HL-60 (cell line): ENCODE measurements at regions not wholly inside any gene's neighbourhood (a gene's known extent, or its start where the extent isn't known, plus 50 kb on each side); places are given as distances from the start of the nearest gene placed in this dataset.

Experiments
- POLR2AphosphoS5 ChIP-seq: IDR thresholded peaks from 2 replicates; pipeline ENCODE4 v1.6.1; 2012; ENCODE audit warnings: low read depth
- SPI1 ChIP-seq: IDR thresholded peaks from 2 replicates; pipeline ENCODE4 v1.6.1; 2012; ENCODE audit warnings: low read depth, mild to moderate bottlenecking, borderline replicate concordance
- TF ChIP-seq, protein P1 (sequence below): IDR thresholded peaks from one replicate; pipeline ENCODE4 v1.5.1; 2011; ENCODE audit warnings: low read length, control low read depth, inconsistent platforms; ENCODE audit not compliant: insufficient read depth
- TF ChIP-seq, protein P2 (sequence below): IDR thresholded peaks from 2 replicates; pipeline ENCODE4 v1.6.1; 2012; ENCODE audit warnings: low read depth; ENCODE audit not compliant: insufficient replicate concordance

DNA sequence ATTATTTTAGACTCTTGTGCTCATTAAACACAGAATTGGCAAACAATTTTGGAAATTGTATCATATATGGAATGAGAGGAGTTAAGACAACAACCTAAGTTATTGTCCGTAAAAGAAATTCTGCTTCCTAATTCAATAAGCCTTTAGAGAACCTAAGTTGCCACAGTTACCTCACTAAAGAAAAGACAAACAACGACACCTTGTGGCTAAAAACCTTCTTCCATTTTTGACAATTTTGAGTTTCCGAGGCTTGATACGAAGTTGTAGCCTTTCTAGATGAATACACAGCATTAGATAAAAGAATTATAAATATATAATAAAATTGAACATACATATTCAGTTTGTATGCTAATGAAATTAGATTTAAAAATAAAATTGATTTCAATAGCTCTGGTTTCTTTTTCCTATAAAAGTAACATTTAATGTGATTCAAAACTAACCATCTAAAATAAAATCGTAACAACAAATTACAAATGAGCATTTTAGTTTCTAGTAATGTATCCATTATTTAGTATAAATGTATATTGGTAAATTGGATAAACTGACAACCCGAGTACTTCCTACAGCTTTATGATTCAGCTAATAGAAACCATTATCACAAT is 275.1 kb downstream of the GPM6A start:
- TF ChIP-seq, protein P1, sequence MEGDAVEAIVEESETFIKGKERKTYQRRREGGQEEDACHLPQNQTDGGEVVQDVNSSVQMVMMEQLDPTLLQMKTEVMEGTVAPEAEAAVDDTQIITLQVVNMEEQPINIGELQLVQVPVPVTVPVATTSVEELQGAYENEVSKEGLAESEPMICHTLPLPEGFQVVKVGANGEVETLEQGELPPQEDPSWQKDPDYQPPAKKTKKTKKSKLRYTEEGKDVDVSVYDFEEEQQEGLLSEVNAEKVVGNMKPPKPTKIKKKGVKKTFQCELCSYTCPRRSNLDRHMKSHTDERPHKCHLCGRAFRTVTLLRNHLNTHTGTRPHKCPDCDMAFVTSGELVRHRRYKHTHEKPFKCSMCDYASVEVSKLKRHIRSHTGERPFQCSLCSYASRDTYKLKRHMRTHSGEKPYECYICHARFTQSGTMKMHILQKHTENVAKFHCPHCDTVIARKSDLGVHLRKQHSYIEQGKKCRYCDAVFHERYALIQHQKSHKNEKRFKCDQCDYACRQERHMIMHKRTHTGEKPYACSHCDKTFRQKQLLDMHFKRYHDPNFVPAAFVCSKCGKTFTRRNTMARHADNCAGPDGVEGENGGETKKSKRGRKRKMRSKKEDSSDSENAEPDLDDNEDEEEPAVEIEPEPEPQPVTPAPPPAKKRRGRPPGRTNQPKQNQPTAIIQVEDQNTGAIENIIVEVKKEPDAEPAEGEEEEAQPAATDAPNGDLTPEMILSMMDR: no peak
- TF ChIP-seq, protein P2, sequence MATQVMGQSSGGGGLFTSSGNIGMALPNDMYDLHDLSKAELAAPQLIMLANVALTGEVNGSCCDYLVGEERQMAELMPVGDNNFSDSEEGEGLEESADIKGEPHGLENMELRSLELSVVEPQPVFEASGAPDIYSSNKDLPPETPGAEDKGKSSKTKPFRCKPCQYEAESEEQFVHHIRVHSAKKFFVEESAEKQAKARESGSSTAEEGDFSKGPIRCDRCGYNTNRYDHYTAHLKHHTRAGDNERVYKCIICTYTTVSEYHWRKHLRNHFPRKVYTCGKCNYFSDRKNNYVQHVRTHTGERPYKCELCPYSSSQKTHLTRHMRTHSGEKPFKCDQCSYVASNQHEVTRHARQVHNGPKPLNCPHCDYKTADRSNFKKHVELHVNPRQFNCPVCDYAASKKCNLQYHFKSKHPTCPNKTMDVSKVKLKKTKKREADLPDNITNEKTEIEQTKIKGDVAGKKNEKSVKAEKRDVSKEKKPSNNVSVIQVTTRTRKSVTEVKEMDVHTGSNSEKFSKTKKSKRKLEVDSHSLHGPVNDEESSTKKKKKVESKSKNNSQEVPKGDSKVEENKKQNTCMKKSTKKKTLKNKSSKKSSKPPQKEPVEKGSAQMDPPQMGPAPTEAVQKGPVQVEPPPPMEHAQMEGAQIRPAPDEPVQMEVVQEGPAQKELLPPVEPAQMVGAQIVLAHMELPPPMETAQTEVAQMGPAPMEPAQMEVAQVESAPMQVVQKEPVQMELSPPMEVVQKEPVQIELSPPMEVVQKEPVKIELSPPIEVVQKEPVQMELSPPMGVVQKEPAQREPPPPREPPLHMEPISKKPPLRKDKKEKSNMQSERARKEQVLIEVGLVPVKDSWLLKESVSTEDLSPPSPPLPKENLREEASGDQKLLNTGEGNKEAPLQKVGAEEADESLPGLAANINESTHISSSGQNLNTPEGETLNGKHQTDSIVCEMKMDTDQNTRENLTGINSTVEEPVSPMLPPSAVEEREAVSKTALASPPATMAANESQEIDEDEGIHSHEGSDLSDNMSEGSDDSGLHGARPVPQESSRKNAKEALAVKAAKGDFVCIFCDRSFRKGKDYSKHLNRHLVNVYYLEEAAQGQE: no peak
- TF ChIP-seq POLR2AphosphoS5 (no peak), SPI1 (no peak)
